ENCODE measurements at regions not wholly inside any gene's neighbourhood (a gene's known extent, or its start where the extent isn't known, plus 50 kb on each side); places are given as distances from the start of the nearest gene placed in this dataset.

DNA sequence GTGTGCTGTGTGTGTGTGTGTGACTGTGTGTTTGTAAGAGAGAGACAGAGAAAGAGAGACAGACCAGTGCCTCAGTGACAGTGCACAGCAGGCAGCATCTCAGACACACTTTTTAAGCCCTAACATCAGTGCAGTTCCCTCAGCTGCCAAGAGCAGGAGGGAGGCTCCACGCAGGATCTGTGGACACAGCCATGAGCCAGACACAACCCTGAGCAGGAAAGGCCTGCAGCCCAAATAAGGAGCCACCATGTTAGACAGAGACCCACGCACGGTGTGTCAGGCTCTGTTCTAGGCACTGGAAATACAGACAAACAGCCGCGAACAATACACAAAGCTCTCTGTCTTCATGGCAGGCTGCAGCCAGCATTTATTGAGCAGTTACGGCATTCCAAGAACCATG is 445.5 kb downstream of the MATN1 start:
- DNase-seq (ENCODE audit: low read depth): no peak
- no peak overlapping the region for H3K4me3 ChIP-seq (ENCODE audit: low read depth, low read length)
- TF ChIP-seq, protein P1, sequence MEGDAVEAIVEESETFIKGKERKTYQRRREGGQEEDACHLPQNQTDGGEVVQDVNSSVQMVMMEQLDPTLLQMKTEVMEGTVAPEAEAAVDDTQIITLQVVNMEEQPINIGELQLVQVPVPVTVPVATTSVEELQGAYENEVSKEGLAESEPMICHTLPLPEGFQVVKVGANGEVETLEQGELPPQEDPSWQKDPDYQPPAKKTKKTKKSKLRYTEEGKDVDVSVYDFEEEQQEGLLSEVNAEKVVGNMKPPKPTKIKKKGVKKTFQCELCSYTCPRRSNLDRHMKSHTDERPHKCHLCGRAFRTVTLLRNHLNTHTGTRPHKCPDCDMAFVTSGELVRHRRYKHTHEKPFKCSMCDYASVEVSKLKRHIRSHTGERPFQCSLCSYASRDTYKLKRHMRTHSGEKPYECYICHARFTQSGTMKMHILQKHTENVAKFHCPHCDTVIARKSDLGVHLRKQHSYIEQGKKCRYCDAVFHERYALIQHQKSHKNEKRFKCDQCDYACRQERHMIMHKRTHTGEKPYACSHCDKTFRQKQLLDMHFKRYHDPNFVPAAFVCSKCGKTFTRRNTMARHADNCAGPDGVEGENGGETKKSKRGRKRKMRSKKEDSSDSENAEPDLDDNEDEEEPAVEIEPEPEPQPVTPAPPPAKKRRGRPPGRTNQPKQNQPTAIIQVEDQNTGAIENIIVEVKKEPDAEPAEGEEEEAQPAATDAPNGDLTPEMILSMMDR (IDR thresholded peaks at IDR 0.05; ENCODE audit: low read depth, low read length): no peak
- no peak for TF ChIP-seq POLR2A (IDR thresholded peaks at IDR 0.05; ENCODE audit: extremely low read depth, insufficient read length)
- TF ChIP-seq MYC (IDR thresholded peaks at IDR 0.05; ENCODE audit: low read depth, low read length): no peak
- TF ChIP-seq, protein P2, sequence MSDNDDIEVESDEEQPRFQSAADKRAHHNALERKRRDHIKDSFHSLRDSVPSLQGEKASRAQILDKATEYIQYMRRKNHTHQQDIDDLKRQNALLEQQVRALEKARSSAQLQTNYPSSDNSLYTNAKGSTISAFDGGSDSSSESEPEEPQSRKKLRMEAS (IDR thresholded peaks at IDR 0.05; ENCODE audit: low read depth, low read length): no peak

DNA sequence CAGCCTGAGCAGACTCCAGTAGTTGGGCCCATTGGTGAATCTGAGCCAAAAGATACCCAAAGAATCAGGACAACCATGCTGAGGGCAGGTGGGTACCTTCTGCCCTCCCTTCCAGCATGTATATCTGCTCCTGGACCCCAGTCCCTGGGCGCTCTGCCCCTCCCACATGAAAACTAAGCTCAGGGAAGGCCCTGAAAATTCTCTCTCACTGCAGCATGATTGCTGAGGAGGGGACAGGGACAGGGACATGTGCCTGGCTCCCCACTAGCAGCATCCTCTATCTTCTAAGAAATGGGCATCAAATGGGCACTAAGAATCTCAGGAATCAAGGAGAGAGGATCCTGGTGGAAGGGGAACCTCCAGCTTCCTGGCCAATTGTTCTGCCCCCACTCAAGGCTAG is 446.0 kb downstream of the MATN1 start:
- no peak for DNase-seq (ENCODE audit: low read depth)
- no peak for TF ChIP-seq MYC (IDR thresholded peaks at IDR 0.05; ENCODE audit: low read depth, low read length)
- TF ChIP-seq, protein P1 (IDR thresholded peaks at IDR 0.05; ENCODE audit: low read depth, low read length): no peak
- TF ChIP-seq POLR2A (IDR thresholded peaks at IDR 0.05; ENCODE audit: extremely low read depth, insufficient read length): no peak
- TF ChIP-seq, protein P2 (IDR thresholded peaks at IDR 0.05; ENCODE audit: low read depth, low read length): no peak
- H3K4me3 ChIP-seq (ENCODE audit: low read depth, low read length): no peak overlapping the region

DNA sequence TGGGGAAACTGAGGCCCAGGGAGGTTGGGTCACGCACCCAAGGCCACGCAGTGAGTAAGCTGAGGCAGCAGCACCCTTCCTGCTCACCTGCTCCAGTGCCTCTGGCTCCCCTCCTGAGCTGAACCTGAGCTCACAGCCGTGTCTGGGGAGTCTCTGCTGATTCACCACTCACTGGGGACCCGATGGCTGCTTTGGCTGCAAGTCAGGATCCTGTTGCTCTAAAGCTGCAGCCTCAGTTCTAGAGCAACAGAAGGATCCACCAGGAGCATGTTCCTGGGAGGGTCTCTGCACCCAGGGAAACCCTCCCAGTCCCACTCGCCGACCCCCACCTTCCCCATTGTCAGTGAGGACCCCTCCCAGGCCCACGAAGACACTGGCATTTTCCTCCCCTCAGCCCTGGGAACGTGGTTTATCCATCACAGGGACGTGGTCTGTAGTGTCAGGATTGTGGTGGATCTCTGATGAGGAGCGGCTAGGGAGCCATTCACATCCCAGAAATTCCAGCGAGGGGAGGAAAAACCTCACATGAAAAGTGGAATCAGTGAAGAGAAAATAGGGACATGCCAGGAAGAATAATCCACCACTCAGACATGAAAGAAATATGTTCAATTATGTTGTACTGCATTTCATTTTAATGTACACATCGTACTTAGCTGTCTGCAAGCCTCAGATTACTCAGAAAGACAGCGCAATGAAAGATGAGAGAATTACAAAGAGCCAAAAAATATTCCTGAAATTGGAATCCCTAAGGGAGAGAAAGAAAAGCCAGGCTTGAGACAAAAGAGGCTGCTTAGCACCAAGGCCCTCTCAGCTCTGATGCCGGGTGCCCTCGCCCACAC is 447.2 kb downstream of the MATN1 start:
- DNase-seq (ENCODE audit: low read depth): no peak
- no peak overlapping the region for H3K4me3 ChIP-seq (ENCODE audit: low read depth, low read length)
- TF ChIP-seq, protein P2 (IDR thresholded peaks at IDR 0.05; ENCODE audit: low read depth, low read length): no peak
- TF ChIP-seq, protein P1 (IDR thresholded peaks at IDR 0.05; ENCODE audit: low read depth, low read length): no peak
- TF ChIP-seq POLR2A (IDR thresholded peaks at IDR 0.05; ENCODE audit: extremely low read depth, insufficient read length): no peak

DNA sequence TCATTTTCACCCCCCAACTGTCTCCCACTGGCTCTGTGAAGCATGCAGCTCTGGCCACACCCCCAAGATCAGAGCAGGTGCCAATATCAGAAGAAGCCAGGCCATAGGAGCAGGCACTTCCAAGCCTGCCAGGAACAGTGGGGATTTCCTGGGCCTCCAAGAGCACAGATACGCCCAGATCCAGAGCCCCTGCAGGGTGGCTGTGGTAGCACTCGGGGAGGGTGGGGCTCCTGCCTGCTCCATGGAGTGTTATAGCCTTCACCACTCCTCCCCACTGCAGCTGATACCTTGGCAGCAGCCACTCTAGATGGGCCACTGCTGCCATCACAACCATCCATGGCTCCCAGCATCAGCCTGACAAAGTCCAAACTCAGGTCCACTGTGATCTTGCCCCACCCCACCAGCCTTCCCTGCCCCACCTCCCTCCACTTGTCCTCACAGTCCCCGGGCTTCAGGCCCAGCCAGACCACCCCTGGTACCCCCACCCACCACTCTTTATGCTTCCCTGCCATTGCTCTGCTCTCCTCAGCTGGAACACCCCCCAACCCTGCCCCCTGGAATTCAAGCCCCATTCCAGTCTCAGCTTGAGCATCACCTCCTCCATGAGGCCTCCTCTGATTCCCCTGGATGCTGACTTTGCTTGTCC is 448.3 kb downstream of the MATN1 start:
- no peak for TF ChIP-seq MYC (IDR thresholded peaks at IDR 0.05; ENCODE audit: low read depth, low read length)
- TF ChIP-seq, protein P1 (IDR thresholded peaks at IDR 0.05; ENCODE audit: low read depth, low read length): no peak
- TF ChIP-seq POLR2A (IDR thresholded peaks at IDR 0.05; ENCODE audit: extremely low read depth, insufficient read length): no peak
- H3K4me3 ChIP-seq (ENCODE audit: low read depth, low read length): no peak overlapping the region
- DNase-seq (ENCODE audit: low read depth): no peak

DNA sequence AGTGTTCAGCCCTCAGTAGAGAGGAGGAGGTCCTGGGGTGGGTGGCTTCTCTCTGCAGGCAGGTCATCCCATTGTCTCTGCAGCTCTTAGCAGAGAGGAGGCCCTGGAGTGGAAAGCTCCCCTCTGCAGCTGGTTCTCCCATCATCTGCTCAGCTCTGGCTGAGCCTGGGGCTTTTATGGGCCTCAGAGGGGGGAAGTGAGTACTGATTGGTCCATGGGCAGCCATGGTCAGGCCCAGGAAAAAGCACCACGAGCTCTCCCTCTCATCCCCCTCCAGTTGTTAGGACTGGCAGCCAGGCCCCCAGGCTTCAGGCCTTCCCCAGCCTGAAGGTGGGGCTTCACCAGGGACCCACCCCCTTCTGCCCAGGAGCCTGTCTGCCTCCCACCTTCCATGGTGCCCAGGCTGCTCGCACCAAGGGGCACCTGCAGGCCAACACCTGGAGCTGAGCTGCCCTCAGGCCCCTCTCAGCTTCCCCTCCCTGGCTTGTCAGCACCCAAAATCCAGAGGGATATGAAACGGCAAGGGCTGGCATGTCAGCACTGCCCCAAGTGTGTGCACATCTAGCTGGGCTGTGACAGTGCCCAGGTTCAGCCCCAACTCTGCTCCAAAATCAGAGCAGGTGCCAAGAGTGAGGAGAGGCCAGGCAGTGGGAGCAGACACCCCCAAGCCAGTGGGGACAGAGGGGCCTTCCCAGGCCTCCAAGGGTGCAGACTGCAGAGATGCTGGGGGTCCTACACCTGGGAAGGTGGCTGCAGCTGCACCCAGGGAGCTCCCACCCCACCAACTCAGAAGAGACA is 449.0 kb downstream of the MATN1 start:
- TF ChIP-seq, protein P2 (IDR thresholded peaks at IDR 0.05; ENCODE audit: low read depth, low read length): no peak
- TF ChIP-seq, protein P1 (IDR thresholded peaks at IDR 0.05; ENCODE audit: low read depth, low read length): no peak
- no peak for TF ChIP-seq POLR2A (IDR thresholded peaks at IDR 0.05; ENCODE audit: extremely low read depth, insufficient read length)
- DNase-seq (ENCODE audit: low read depth): no peak
- H3K4me3 ChIP-seq (ENCODE audit: low read depth, low read length): no peak overlapping the region

Data from NB4 (cell line).